Peyer's patch (tissue), 4 donors: ENCODE measurements at regions not wholly inside any gene's neighbourhood (a gene's known extent, or its start where the extent isn't known, plus 50 kb on each side); places are given as distances from the start of the nearest gene placed in this dataset.

Experiments used
- POLR2A ChIP-seq, 2 donors: fragments of 450-650 bp; IDR thresholded peaks; one replicate each; pipeline ENCODE4 v1.5.1; 2017; ENCODE audit warnings: antibody characterized with exemption in 2 of 2, mild to moderate bottlenecking in 2 of 2, moderate library complexity in 2 of 2
- TF ChIP-seq, protein P1 (sequence below), 6 experiments: fragments of 450-650 bp in 4 of 6; fragments of 200-600 bp in 2 of 6; sonication (generic) in 1 of 6; IDR thresholded peaks; one replicate each; pipeline ENCODE4 v1.5.1; 2017 to 2019; ENCODE audit warnings: antibody characterized with exemption in 6 of 6, mild to moderate bottlenecking in 3 of 6, moderate library complexity in 1 of 6

- no peak for TF ChIP-seq POLR2A (IDR thresholded peaks at IDR 0.05)
- TF ChIP-seq, protein P1, sequence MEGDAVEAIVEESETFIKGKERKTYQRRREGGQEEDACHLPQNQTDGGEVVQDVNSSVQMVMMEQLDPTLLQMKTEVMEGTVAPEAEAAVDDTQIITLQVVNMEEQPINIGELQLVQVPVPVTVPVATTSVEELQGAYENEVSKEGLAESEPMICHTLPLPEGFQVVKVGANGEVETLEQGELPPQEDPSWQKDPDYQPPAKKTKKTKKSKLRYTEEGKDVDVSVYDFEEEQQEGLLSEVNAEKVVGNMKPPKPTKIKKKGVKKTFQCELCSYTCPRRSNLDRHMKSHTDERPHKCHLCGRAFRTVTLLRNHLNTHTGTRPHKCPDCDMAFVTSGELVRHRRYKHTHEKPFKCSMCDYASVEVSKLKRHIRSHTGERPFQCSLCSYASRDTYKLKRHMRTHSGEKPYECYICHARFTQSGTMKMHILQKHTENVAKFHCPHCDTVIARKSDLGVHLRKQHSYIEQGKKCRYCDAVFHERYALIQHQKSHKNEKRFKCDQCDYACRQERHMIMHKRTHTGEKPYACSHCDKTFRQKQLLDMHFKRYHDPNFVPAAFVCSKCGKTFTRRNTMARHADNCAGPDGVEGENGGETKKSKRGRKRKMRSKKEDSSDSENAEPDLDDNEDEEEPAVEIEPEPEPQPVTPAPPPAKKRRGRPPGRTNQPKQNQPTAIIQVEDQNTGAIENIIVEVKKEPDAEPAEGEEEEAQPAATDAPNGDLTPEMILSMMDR (IDR thresholded peaks at IDR 0.05) = no peak
Measured at GRCh38 chr4:166600264-166600663, 634.0 kb downstream of the SPOCK3 start.
